ENCODE measurements at regions not wholly inside any gene's neighbourhood (a gene's known extent, or its start where the extent isn't known, plus 50 kb on each side); places are given as distances from the start of the nearest gene placed in this dataset.

GRCh38 chr20:40325006-40325568, 363.9 kb downstream of the MAFB start:
- DNase-seq, result no peak
- Histone ChIP-seq H3K9me3 (no peaks in the 10 kb centered on the region), H3K4me3 (no peak overlapping the region), H3K36me3 (no peaks in the 10 kb centered on the region), H3K27me3 (peaks cover 0 to 1% (median 0%) of the 10 kb centered on the region in 7 donors), H3K4me1 (peaks cover 0 to 49% (median 0%) of the 10 kb centered on the region in 9 donors), H3K27ac (peak overlapping the region in 1 of 10 donors; percentile 56)
- ATAC-seq, result peak in 1 of 8 donors; percentile 31
- no peak for TF ChIP-seq CTCF (IDR thresholded peaks at IDR 0.05)
- 87 to 96% methylated on average over 2 of the region's 2 CpGs for WGBS, 2 donors
- intact Hi-C loops (cut with DNase I), result no loop called here

GRCh38 chr20:40323361-40323794, 365.7 kb downstream of the MAFB start:
- DNase-seq (no peak), ATAC-seq (peak in 1 of 8 donors; percentile 52)
- no peaks in the 10 kb centered on the region for H3K36me3 ChIP-seq
- no peak overlapping the region for H3K4me3 ChIP-seq
- WGBS, 2 donors, result 75 to 78% methylated on average over 5 of the region's 5 CpGs
- peak overlapping the region in 1 of 10 donors; percentile 56 for H3K27ac ChIP-seq
- intact Hi-C loops (cut with DNase I), result no loop called here
- H3K9me3 ChIP-seq, result no peaks in the 10 kb centered on the region
- peaks cover 0 to 49% (median 0%) of the 10 kb centered on the region in 9 donors for H3K4me1 ChIP-seq
- TF ChIP-seq CTCF (IDR thresholded peaks at IDR 0.05), result no peak
- peaks cover 0 to 4% (median 0%) of the 10 kb centered on the region in 7 donors for H3K27me3 ChIP-seq

- 89 to 90% methylated on average over 1 of the region's 1 CpG for WGBS, 2 donors
- intact Hi-C loops (cut with DNase I), result no loop called here
These were observed 366.1 kb downstream of the MAFB start for GRCh38 chr20:40322941-40323340.

GRCh38 chr20:40320517-40321011, 368.5 kb downstream of the MAFB start:
- H3K9me3 ChIP-seq, result no peaks in the 10 kb centered on the region
- peaks cover 0 to 31% (median 0%) of the 10 kb centered on the region in 9 donors for H3K4me1 ChIP-seq
- H3K36me3 ChIP-seq, result no peaks in the 10 kb centered on the region
- peaks cover 0 to 4% (median 0%) of the 10 kb centered on the region in 7 donors for H3K27me3 ChIP-seq
- TF ChIP-seq CTCF (IDR thresholded peaks at IDR 0.05), result no peak
- DNase-seq, result no peak
- H3K27ac ChIP-seq, result no peak overlapping the region
- 77 to 83% methylated on average over 7 of the region's 7 CpGs for WGBS, 2 donors
- no peak for ATAC-seq
- no peak overlapping the region for H3K4me3 ChIP-seq
- intact Hi-C loops (cut with DNase I), result no loop called here

More at GRCh38 chr20:40322941-40323340, 366.1 kb downstream of the MAFB start:
- TF ChIP-seq CTCF (IDR thresholded peaks at IDR 0.05), result no peak
- H3K27me3 ChIP-seq, result peaks cover 0 to 4% (median 0%) of the 10 kb centered on the region in 7 donors
- H3K4me1 ChIP-seq, result peaks cover 0 to 49% (median 0%) of the 10 kb centered on the region in 9 donors
- no peaks in the 10 kb centered on the region for H3K9me3 ChIP-seq
- ATAC-seq (no peak), DNase-seq (no peak)
- peak overlapping the region in 1 of 10 donors; percentile 56 for H3K27ac ChIP-seq
- no peak overlapping the region for H3K4me3 ChIP-seq
- H3K36me3 ChIP-seq, result no peaks in the 10 kb centered on the region
